SU-DHL-6 (cell line): ENCODE measurements at regions not wholly inside any gene's neighbourhood (a gene's known extent, or its start where the extent isn't known, plus 50 kb on each side); places are given as distances from the start of the nearest gene placed in this dataset.

Source experiments
- CTCF ChIP-seq: fragments of 200-600 bp; sonication (generic); IDR thresholded peaks from one replicate; pipeline ENCODE4 v1.5.1; 2017; ENCODE audit warnings: antibody characterized with exemption, mild to moderate bottlenecking, low read length, moderate library complexity; ENCODE audit not compliant: insufficient read depth, poor library complexity, severe bottlenecking
- EZH2phosphoT487 ChIP-seq: fragments of 200-600 bp; sonication (generic), shearing (Covaris generic); conservative IDR thresholded peaks from 2 replicates; pipeline ENCODE4 v1.6.1; 2018; ENCODE audit warnings: mild to moderate bottlenecking, antibody characterized with exemption, low read length, moderate library complexity, mixed read lengths

- TF ChIP-seq CTCF (no peak), EZH2phosphoT487 (no peak)
Measured at GRCh38 chr6:54587277-54587676, 259.3 kb upstream of the FAM83B start.
